ENCODE measurements at regions not wholly inside any gene's neighbourhood (a gene's known extent, or its start where the extent isn't known, plus 50 kb on each side); places are given as distances from the start of the nearest gene placed in this dataset.

DNA sequence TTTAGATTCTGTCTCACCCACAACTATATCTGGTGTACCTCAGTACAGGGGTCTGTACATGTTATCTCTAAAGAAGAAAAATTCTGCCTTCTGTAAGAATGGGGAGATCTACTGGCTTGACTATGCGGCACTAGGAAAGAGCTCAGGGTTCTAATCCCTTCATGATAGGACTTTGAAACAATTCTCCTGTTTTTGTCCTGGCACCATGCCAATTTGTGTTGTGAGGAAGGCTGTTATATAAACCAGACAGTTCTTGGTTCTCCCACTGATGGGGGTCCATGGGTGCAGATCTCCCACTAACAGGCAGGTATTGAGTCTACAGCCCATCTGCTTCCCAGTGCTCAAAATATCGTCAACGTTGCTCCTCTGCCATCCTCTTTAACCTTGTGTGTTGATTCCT is 883.7 kb downstream of the GALC start:
- no peak for TF ChIP-seq EZH2phosphoT487 (IDR thresholded peaks at IDR 0.05; ENCODE audit: borderline replicate concordance, low read length)
- TF ChIP-seq, protein P1, sequence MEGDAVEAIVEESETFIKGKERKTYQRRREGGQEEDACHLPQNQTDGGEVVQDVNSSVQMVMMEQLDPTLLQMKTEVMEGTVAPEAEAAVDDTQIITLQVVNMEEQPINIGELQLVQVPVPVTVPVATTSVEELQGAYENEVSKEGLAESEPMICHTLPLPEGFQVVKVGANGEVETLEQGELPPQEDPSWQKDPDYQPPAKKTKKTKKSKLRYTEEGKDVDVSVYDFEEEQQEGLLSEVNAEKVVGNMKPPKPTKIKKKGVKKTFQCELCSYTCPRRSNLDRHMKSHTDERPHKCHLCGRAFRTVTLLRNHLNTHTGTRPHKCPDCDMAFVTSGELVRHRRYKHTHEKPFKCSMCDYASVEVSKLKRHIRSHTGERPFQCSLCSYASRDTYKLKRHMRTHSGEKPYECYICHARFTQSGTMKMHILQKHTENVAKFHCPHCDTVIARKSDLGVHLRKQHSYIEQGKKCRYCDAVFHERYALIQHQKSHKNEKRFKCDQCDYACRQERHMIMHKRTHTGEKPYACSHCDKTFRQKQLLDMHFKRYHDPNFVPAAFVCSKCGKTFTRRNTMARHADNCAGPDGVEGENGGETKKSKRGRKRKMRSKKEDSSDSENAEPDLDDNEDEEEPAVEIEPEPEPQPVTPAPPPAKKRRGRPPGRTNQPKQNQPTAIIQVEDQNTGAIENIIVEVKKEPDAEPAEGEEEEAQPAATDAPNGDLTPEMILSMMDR (IDR thresholded peaks at IDR 0.05; ENCODE audit: low read depth, low read length, poor library complexity, severe bottlenecking), result no peak
- H3K9me3 ChIP-seq (ENCODE audit: control insufficient read depth, insufficient read depth, low read length), result no peaks in the 10 kb centered on the region

DNA sequence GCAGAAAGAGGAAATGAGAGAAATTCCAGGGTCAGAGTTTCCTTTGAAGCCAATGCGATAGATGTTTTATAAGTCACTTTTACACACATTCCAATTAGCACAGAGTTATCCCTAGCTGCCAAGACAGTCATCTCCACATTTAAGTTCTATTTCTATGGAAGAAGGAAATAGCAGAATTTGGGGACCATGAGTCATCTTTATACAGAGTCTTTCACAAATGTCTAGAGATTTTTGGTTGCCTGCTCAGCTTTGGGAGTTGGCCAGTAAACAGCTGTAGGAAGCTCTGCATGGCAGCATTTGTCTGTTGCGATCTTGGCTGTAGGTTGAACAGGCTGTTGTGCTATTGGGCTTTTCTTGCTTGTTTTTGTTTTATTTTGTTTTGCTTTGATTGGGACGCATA is 884.3 kb downstream of the GALC start:
- no peaks in the 10 kb centered on the region for H3F3A ChIP-seq (ENCODE audit: control insufficient read depth, insufficient read depth)
- H3K27ac ChIP-seq (ENCODE audit: low read depth, low read length), result no peak overlapping the region
- H3K27me3 ChIP-seq (ENCODE audit: control insufficient read depth, low read length), result no peaks in the 10 kb centered on the region
- no peaks in the 10 kb centered on the region for H3K4me1 ChIP-seq (ENCODE audit: control insufficient read depth, low read length)
- H3K4me2 ChIP-seq (ENCODE audit: low read length), result no peak overlapping the region
- H3K36me3 ChIP-seq (ENCODE audit: control insufficient read depth, low read length), result no peaks in the 10 kb centered on the region
- no peaks in the 10 kb centered on the region for H3K9me2 ChIP-seq (replicated peaks; ENCODE audit: control insufficient read depth, low read length)
- no peaks in the 10 kb centered on the region for H3K79me2 ChIP-seq (ENCODE audit: control insufficient read depth, low read length)
- no peak overlapping the region for H3K4me3 ChIP-seq (ENCODE audit: low read length)
- TF ChIP-seq, protein P1 (IDR thresholded peaks at IDR 0.05; ENCODE audit: low read depth, low read length, poor library complexity, severe bottlenecking), result no peak
- no peak for TF ChIP-seq EZH2phosphoT487 (IDR thresholded peaks at IDR 0.05; ENCODE audit: borderline replicate concordance, low read length)
- H3K9me3 ChIP-seq (ENCODE audit: control insufficient read depth, insufficient read depth, low read length), result no peaks in the 10 kb centered on the region
- no peaks in the 10 kb centered on the region for H4K20me1 ChIP-seq (ENCODE audit: control insufficient read depth, insufficient read depth, low read depth, low read length)

More for the DNA sequence above, 883.7 kb downstream of the GALC start:
- no peaks in the 10 kb centered on the region for H3K9me2 ChIP-seq (replicated peaks; ENCODE audit: control insufficient read depth, low read length)
- no peaks in the 10 kb centered on the region for H3F3A ChIP-seq (ENCODE audit: control insufficient read depth, insufficient read depth)
- no peaks in the 10 kb centered on the region for H3K79me2 ChIP-seq (ENCODE audit: control insufficient read depth, low read length)
- H3K4me1 ChIP-seq (ENCODE audit: control insufficient read depth, low read length), result no peaks in the 10 kb centered on the region
- H3K36me3 ChIP-seq (ENCODE audit: control insufficient read depth, low read length), result no peaks in the 10 kb centered on the region
- H3K4me3 ChIP-seq (ENCODE audit: low read length), result no peak overlapping the region
- H3K4me2 ChIP-seq (ENCODE audit: low read length), result no peak overlapping the region
- no peaks in the 10 kb centered on the region for H3K27me3 ChIP-seq (ENCODE audit: control insufficient read depth, low read length)
- H4K20me1 ChIP-seq (ENCODE audit: control insufficient read depth, insufficient read depth, low read depth, low read length), result no peaks in the 10 kb centered on the region
- H3K27ac ChIP-seq (ENCODE audit: low read depth, low read length), result no peak overlapping the region

DNA sequence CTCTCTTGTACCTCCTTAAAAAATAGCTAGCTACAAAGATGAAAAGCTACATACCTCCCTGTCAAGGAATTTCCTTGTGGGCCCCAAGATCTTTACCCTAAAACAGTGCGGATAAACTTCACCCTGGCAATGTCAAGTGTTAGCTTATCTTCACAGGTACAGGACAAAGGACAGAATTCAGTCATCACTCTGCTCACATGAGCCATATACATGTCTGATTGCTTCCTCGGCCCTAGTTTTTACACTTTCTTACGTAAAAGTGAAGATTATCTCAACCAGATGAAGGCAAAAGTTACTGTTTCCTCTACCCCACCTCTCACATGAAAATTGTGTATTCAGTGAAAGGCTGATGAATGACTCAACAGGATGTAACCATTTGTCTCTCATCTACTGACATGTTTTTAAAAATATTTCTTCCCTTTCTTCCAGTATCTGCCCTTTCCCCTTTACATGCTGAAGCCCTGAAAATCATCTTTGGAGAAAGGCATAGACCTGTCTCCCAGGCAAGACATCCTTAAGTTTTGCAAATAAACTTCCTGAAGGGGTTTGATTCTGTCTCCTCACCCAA is 890.1 kb downstream of the GALC start:
- Histone ChIP-seq H3K36me3 (ENCODE audit: control insufficient read depth, low read length) (no peaks in the 10 kb centered on the region), H3K4me3 (ENCODE audit: low read length) (no peak overlapping the region)

More for the DNA sequence above, 890.1 kb downstream of the GALC start:
- no peaks in the 10 kb centered on the region for H3F3A ChIP-seq (ENCODE audit: control insufficient read depth, insufficient read depth)
- no peaks in the 10 kb centered on the region for H3K79me2 ChIP-seq (ENCODE audit: control insufficient read depth, low read length)
- no peaks in the 10 kb centered on the region for H3K9me3 ChIP-seq (ENCODE audit: control insufficient read depth, insufficient read depth, low read length)
- no peaks in the 10 kb centered on the region for H3K9me2 ChIP-seq (replicated peaks; ENCODE audit: control insufficient read depth, low read length)
- no peaks in the 10 kb centered on the region for H3K27me3 ChIP-seq (ENCODE audit: control insufficient read depth, low read length)
- no peak overlapping the region for H3K4me2 ChIP-seq (ENCODE audit: low read length)
- no peak overlapping the region for H3K27ac ChIP-seq (ENCODE audit: low read depth, low read length)
- H4K20me1 ChIP-seq (ENCODE audit: control insufficient read depth, insufficient read depth, low read depth, low read length), result no peaks in the 10 kb centered on the region
- TF ChIP-seq, protein P1 (IDR thresholded peaks at IDR 0.05; ENCODE audit: low read depth, low read length, poor library complexity, severe bottlenecking), result no peak
- no peak for TF ChIP-seq EZH2phosphoT487 (IDR thresholded peaks at IDR 0.05; ENCODE audit: borderline replicate concordance, low read length)
- H3K4me1 ChIP-seq (ENCODE audit: control insufficient read depth, low read length), result no peaks in the 10 kb centered on the region
